ENCODE measurements at regions not wholly inside any gene's neighbourhood (a gene's known extent, or its start where the extent isn't known, plus 50 kb on each side); places are given as distances from the start of the nearest gene placed in this dataset.

GRCh38 chr14:89566180-89566579 is 149.1 kb upstream of the FOXN3 start:
- H3K4me3 ChIP-seq (ENCODE audit: low read depth, low read length) = no peak overlapping the region
- H3K27me3 ChIP-seq (ENCODE audit: control insufficient read depth, insufficient read depth, low read length) = no peaks in the 10 kb centered on the region
- no peak for TF ChIP-seq CTCF (IDR thresholded peaks at IDR 0.05; ENCODE audit: insufficient read depth, low read depth, low read length)
- CTCF ChIA-PET = interaction anchor here (0.6 kb wide), 1 partner anchor 69 kb away, joined by 3 read pairs; no protein-coding TSS in a partner anchor
- H3K36me3 ChIP-seq (ENCODE audit: control insufficient read depth, insufficient read depth, low read length) = no peaks in the 10 kb centered on the region
- POLR2A ChIA-PET = no interaction called here
- no peak for DNase-seq (ENCODE audit: low read depth)

- H3K4me3 ChIP-seq (ENCODE audit: low read depth, low read length) = no peak overlapping the region
- no peak for TF ChIP-seq CTCF (IDR thresholded peaks at IDR 0.05; ENCODE audit: insufficient read depth, low read depth, low read length)
- 0 out of 2 replicates have a peak, but pooled peaks cover 1% of the 10 kb centered on the region for H3K36me3 ChIP-seq (ENCODE audit: control insufficient read depth, insufficient read depth, low read length)
- H3K27me3 ChIP-seq (ENCODE audit: control insufficient read depth, insufficient read depth, low read length) = no peaks in the 10 kb centered on the region
- ChIA-PET POLR2A (no interaction called here), CTCF (no interaction called here)
- no peak for DNase-seq (ENCODE audit: low read depth)
Measured at GRCh38 chr14:89565607-89566006, 148.6 kb upstream of the FOXN3 start.

GRCh38 chr14:89564989-89565388 is 148.0 kb upstream of the FOXN3 start:
- CTCF ChIA-PET = no interaction called here
- TF ChIP-seq CTCF (IDR thresholded peaks at IDR 0.05; ENCODE audit: insufficient read depth, low read depth, low read length) = no peak
- POLR2A ChIA-PET = no interaction called here

GRCh38 chr14:89564286-89564957 is 147.4 kb upstream of the FOXN3 start:
- Histone ChIP-seq H3K27me3 (ENCODE audit: control insufficient read depth, insufficient read depth, low read length) (no peaks in the 10 kb centered on the region), H3K4me3 (ENCODE audit: low read depth, low read length) (no peak overlapping the region), H3K36me3 (ENCODE audit: control insufficient read depth, insufficient read depth, low read length) (0 out of 2 replicates have a peak, but pooled peaks cover 1% of the 10 kb centered on the region)
- no peak for DNase-seq (ENCODE audit: low read depth)
- no peak for TF ChIP-seq CTCF (IDR thresholded peaks at IDR 0.05; ENCODE audit: insufficient read depth, low read depth, low read length)
- CTCF ChIA-PET = no interaction called here
- POLR2A ChIA-PET = no interaction called here

More at GRCh38 chr14:89564989-89565388, 148.0 kb upstream of the FOXN3 start:
- H3K36me3 ChIP-seq (ENCODE audit: control insufficient read depth, insufficient read depth, low read length) = 0 out of 2 replicates have a peak, but pooled peaks cover 1% of the 10 kb centered on the region
- DNase-seq (ENCODE audit: low read depth) = no peak
- no peaks in the 10 kb centered on the region for H3K27me3 ChIP-seq (ENCODE audit: control insufficient read depth, insufficient read depth, low read length)
- no peak overlapping the region for H3K4me3 ChIP-seq (ENCODE audit: low read depth, low read length)

GRCh38 chr14:89563471-89563870 is 146.4 kb upstream of the FOXN3 start:
- Histone ChIP-seq H3K36me3 (ENCODE audit: control insufficient read depth, insufficient read depth, low read length) (peaks cover 3% of the 10 kb centered on the region; the same call in 1 of the 2 replicates), H3K4me3 (ENCODE audit: low read depth, low read length) (no peak overlapping the region), H3K27me3 (ENCODE audit: control insufficient read depth, insufficient read depth, low read length) (no peaks in the 10 kb centered on the region)
- no peak for TF ChIP-seq CTCF (IDR thresholded peaks at IDR 0.05; ENCODE audit: insufficient read depth, low read depth, low read length)
- DNase-seq (ENCODE audit: low read depth) = no peak
- ChIA-PET CTCF (no interaction called here), POLR2A (no interaction called here)
